GM12872 (cell line): ENCODE measurements at regions not wholly inside any gene's neighbourhood (a gene's known extent, or its start where the extent isn't known, plus 50 kb on each side); places are given as distances from the start of the nearest gene placed in this dataset.

Source experiments
- TF ChIP-seq, protein P1 (sequence below): IDR thresholded peaks from 3 replicates; pipeline ENCODE4 v1.5.1; 2011; ENCODE audit warnings: low read depth, mild to moderate bottlenecking, low read length, moderate library complexity; ENCODE audit not compliant: insufficient read depth

DNA sequence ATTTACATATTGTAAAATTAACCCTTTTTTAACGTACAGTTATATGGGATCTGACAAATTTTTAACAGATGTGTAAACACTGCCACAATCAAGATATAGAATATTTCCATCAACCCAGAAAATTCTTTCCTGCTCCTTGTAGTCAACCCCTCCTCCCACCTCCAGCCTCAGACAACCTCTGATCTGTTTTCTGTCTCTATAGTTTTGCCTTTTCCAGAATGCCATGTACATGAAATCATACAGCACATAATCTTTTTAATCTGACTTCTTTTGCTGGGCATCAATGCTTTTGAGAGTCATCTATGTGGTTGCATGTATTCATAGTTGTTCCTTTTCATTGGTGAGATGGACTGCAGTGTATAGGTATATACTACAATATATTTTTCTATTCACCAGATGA is 153.0 kb downstream of the SMAD6 start:
- TF ChIP-seq, protein P1, sequence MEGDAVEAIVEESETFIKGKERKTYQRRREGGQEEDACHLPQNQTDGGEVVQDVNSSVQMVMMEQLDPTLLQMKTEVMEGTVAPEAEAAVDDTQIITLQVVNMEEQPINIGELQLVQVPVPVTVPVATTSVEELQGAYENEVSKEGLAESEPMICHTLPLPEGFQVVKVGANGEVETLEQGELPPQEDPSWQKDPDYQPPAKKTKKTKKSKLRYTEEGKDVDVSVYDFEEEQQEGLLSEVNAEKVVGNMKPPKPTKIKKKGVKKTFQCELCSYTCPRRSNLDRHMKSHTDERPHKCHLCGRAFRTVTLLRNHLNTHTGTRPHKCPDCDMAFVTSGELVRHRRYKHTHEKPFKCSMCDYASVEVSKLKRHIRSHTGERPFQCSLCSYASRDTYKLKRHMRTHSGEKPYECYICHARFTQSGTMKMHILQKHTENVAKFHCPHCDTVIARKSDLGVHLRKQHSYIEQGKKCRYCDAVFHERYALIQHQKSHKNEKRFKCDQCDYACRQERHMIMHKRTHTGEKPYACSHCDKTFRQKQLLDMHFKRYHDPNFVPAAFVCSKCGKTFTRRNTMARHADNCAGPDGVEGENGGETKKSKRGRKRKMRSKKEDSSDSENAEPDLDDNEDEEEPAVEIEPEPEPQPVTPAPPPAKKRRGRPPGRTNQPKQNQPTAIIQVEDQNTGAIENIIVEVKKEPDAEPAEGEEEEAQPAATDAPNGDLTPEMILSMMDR = no peak

DNA sequence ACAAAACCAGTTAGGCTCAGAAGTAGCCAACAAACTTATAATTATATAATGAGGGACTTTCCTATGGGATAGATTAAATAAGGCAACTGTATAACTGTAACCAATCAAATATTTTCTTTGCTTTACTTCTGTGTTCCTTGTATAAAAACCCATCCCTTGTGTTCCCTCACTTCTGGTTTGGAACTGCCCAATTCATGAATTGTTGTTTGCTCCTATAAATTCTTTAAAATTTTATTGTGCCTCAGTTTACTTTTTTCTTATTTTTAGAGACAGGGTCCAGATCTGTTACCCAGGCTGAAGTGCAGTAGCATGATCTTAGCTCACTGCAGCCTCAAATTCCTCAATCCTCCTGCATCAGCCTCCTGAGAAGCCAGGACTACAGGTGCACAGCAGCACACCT is 155.7 kb downstream of the SMAD6 start:
- TF ChIP-seq, protein P1 = no peak

DNA sequence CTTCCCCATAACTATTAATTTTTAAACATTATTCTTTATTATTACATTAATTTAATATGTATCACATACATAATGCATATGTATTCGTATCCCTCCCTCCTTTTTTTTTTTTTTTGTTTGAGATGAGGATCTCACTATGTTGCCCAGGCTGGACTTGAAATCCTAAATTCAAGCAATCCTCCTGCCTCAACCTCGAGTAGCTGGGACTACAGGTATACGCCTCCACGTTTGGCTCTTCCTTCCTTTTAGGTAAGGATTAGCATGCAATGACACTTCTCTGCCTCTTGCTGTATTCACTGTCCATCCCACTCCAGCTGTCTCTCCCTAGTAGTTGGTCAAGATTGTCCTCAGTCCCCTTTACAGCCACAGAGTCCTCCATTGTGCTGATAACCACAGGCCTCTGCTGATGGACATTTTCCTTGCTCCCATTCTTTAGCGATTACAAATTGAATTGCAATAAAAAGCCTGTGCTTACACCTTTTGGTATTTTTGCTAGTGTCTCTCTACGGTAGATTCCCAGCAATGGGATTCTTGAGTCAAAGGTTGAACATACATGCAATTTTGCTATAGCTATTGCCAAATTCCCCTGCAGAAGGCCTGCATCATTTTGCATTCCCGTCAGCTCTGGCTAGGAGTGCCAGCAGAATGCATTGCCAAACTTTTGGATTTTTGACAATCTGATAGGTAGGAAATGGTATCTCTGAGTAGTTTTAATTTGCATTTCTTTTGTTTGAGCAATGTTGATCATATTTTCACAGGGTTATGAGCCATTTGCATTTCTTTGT is 156.6 kb downstream of the SMAD6 start:
- TF ChIP-seq, protein P1 = no peak

DNA sequence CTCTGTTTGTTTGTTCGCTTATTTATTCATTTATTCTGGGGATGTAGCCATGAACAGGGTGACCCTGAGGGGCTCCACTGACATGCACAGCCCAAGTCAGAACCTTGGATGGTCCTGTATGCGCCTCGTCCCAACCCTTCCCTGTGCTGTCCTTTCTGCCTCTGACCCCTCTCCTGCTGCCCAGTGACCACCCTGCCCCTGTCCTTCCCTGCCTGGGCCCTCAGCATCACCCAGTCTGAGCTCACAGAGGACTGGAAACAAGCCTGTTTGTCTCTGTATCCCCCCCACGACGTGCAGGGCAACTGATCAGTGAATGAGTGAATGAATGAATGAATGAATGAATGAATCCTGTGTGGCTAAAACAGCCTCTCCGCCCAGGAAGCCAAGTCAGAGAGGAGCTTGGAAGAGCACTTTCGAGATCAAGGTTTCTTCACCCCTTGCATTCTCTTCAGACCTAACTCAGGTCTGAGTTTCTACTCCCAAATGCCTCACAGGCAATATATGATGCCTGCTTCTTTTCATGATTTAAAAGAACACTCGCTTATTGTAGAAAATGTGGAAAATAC is 157.7 kb downstream of the SMAD6 start:
- TF ChIP-seq, protein P1 = no peak

DNA sequence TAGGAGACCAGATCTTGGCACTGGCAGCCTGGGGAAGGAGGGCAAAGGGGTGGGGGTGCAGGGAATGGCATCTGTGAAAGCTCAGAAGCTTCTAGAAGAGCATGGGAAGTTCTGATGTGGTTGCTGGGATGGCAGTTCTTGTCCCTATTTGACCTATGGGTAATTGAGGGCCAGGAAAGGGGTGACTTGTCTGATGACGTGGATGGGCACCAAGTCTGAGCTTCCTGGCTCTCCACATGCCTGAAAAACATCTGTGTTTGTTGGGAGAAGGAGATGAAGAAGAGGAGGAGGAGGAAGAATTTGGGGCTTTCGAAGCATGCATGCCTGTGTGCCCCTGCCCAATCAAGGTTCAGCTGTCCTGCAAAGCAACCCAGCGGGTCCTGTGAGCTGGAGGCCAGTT is 158.8 kb downstream of the SMAD6 start:
- TF ChIP-seq, protein P1 = no peak

DNA sequence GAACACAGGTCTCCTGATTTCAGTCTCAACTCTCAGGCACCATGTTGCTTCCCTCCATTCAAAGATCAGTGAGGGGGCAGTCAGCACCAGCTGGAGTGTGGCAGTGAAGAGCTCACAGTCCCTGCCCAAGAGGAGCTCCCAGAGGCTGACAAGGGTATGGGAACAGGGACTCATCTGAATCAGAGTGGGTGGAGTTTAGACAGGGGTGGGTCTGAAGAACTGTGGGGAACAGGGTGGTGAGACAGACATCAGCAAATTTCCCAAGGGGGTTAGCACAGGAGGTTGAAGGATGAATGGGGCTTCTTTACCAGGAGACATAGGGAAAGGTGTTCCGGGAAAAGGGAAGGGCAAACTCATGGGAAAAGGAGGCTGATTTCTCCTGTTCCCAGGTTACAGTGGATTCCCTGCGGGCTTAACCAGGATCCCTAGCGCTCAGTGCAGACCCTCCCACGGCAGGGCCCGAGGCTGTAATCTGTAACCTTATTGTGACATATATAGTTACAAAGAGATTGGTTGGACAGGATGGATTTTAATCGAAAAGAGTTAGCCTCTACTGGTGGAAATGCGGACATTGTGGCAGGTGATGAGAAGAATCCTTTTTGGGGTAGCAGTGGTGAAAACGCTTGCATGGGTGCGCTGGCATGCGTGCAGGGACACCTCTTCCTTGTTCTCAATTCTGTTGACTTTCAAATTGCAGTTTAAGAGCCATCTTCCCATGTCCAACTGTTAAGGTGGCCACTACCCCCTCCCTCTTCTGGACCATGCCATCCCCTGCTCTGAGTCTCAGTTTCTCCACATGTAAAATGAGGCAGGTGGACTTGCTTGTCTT is 160.3 kb downstream of the SMAD6 start:
- TF ChIP-seq, protein P1 = no peak

DNA sequence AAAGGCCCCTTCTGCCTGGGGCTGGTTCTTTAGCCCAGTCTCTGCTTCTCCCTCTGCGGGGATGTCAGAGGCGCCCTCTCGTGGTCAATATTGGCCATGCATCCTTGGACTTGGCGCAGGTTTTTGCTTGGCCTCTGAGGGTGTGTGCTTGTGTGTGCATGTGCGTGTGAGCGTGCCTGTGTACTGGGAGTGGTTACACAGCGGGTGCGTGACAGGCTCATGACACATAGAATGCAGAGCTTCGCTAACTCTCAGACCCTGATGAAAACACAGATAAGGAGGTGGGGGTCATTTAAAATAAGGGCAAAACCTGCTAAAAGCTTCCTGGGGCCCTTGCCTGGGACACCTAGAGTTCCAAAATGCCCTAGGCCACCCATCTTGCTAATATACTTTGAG is 160.9 kb downstream of the SMAD6 start:
- TF ChIP-seq, protein P1 = peak; percentile 95
